Peyer's patch (tissue), 2 donors: ENCODE measurements at regions not wholly inside any gene's neighbourhood (a gene's known extent, or its start where the extent isn't known, plus 50 kb on each side); places are given as distances from the start of the nearest gene placed in this dataset.

Source experiments
- small RNA-seq, 2 donors: library from RNA; depleted of rRNA; stranded (forward); fragments of <200 nt; gene quantifications; one replicate each; pipeline ENCODE3, GENCODE V24; 2016

Small RNAs in the stretch of these regions (small RNA-seq; reads per million reads assigned to genes)
- 0 reads per million in 2 donors for gene RNU6-184P
